Right atrium auricular region (tissue), 2 donors: ENCODE measurements at regions not wholly inside any gene's neighbourhood (a gene's known extent, or its start where the extent isn't known, plus 50 kb on each side); places are given as distances from the start of the nearest gene placed in this dataset.

ENCODE experiments used
- DNase-seq: peaks from one replicate; pipeline ENCODE4 v3.0.0-alpha.2; 2019; ENCODE audit warnings: low spot score
- H3K27ac ChIP-seq, 2 donors: fragments of 200-600 bp; sonication (generic); 1 replicate in 1 of 2; 2 replicates in 1 of 2; pipeline ENCODE4 v1.5.1; 2016 to 2019
- H3K27me3 ChIP-seq, 2 donors: fragments of 200-600 bp; sonication (generic); one replicate each; pipeline versions ENCODE4 v1.5.1 to v1.6.0; 2017 to 2019
- H3K36me3 ChIP-seq: fragments of 200-600 bp; sonication (generic); one replicate; pipeline ENCODE4 v1.5.1; 2016
- H3K4me1 ChIP-seq, 2 donors: fragments of 200-600 bp; sonication (generic); one replicate each; pipeline versions ENCODE4 v1.5.1 to v1.6.0; 2017 to 2019
- H3K4me3 ChIP-seq, 2 donors: fragments of 200-600 bp; sonication (generic); 1 replicate in 1 of 2; 2 replicates in 1 of 2; pipeline ENCODE4 v1.5.1; 2017 to 2019; ENCODE audit warnings: mild to moderate bottlenecking in 1 of 2, moderate library complexity in 1 of 2
- H3K9me3 ChIP-seq, 2 donors: fragments of 200-600 bp; sonication (generic); one replicate each; pipeline ENCODE4 v1.5.1; 2019
- CTCF ChIP-seq, 2 donors: fragments of 200-600 bp; sonication (generic); IDR thresholded peaks; one replicate each; pipeline ENCODE4 v1.5.1; 2019; ENCODE audit warnings: antibody characterized with exemption in 2 of 2

GRCh38 chr11:39462506-39462905 lies 1996.9 kb downstream of the LRRC4C start:
- Histone ChIP-seq H3K36me3 (no peaks in the 10 kb centered on the region), H3K27me3 (no peaks in the 10 kb centered on the region), H3K4me1 (no peaks in the 10 kb centered on the region), H3K4me3 (no peak overlapping the region), H3K9me3 (no peaks in the 10 kb centered on the region), H3K27ac (no peak overlapping the region)
- no peak for DNase-seq
- TF ChIP-seq CTCF (IDR thresholded peaks at IDR 0.05) = no peak

- TF ChIP-seq CTCF (IDR thresholded peaks at IDR 0.05) = no peak
- no peaks in the 10 kb centered on the region for H3K27me3 ChIP-seq
- no peak overlapping the region for H3K4me3 ChIP-seq
- no peaks in the 10 kb centered on the region for H3K36me3 ChIP-seq
- no peak for DNase-seq
- no peak overlapping the region for H3K27ac ChIP-seq
- H3K9me3 ChIP-seq = no peaks in the 10 kb centered on the region
- H3K4me1 ChIP-seq = no peaks in the 10 kb centered on the region
Observed at GRCh38 chr11:39461066-39461465, 1998.4 kb downstream of the LRRC4C start.

GRCh38 chr11:39459606-39460005 lies 1999.8 kb downstream of the LRRC4C start:
- H3K4me3 ChIP-seq = no peak overlapping the region
- no peaks in the 10 kb centered on the region for H3K4me1 ChIP-seq
- H3K9me3 ChIP-seq = no peaks in the 10 kb centered on the region
- H3K36me3 ChIP-seq = no peaks in the 10 kb centered on the region
- DNase-seq = no peak
- H3K27me3 ChIP-seq = no peaks in the 10 kb centered on the region
- no peak for TF ChIP-seq CTCF (IDR thresholded peaks at IDR 0.05)
- H3K27ac ChIP-seq = no peak overlapping the region

- Histone ChIP-seq H3K4me1 (no peaks in the 10 kb centered on the region), H3K9me3 (no peaks in the 10 kb centered on the region), H3K27me3 (no peaks in the 10 kb centered on the region), H3K36me3 (no peaks in the 10 kb centered on the region), H3K27ac (no peak overlapping the region), H3K4me3 (no peak overlapping the region)
- DNase-seq = no peak
- TF ChIP-seq CTCF (IDR thresholded peaks at IDR 0.05) = no peak
Observed at GRCh38 chr11:39458481-39458880, 2001.0 kb downstream of the LRRC4C start.

- no peak for TF ChIP-seq CTCF (IDR thresholded peaks at IDR 0.05)
- no peaks in the 10 kb centered on the region for H3K27me3 ChIP-seq
- no peaks in the 10 kb centered on the region for H3K36me3 ChIP-seq
- H3K4me1 ChIP-seq = no peaks in the 10 kb centered on the region
- H3K27ac ChIP-seq = no peak overlapping the region
- H3K4me3 ChIP-seq = no peak overlapping the region
- no peak for DNase-seq
- no peaks in the 10 kb centered on the region for H3K9me3 ChIP-seq
Observed at GRCh38 chr11:39443424-39444022, 2015.9 kb downstream of the LRRC4C start.

- H3K27ac ChIP-seq = no peak overlapping the region
- DNase-seq = no peak
Observed at GRCh38 chr11:39442177-39442576, 2017.3 kb downstream of the LRRC4C start.

More at GRCh38 chr11:39442177-39442576, 2017.3 kb downstream of the LRRC4C start:
- TF ChIP-seq CTCF (IDR thresholded peaks at IDR 0.05) = no peak
- Histone ChIP-seq H3K4me1 (no peaks in the 10 kb centered on the region), H3K9me3 (no peaks in the 10 kb centered on the region), H3K27me3 (no peaks in the 10 kb centered on the region), H3K36me3 (no peaks in the 10 kb centered on the region), H3K4me3 (no peak overlapping the region)
